Ectodermal cell (in vitro differentiated cells): ENCODE measurements at regions not wholly inside any gene's neighbourhood (a gene's known extent, or its start where the extent isn't known, plus 50 kb on each side); places are given as distances from the start of the nearest gene placed in this dataset.

Source experiments
- H3K27ac ChIP-seq: 2 replicates; pipeline ENCODE4 v1.7.0; 2013; ENCODE audit warnings: mild to moderate bottlenecking, low read depth, low read length; ENCODE audit not compliant: insufficient read depth, poor library complexity, severe bottlenecking
- H3K27me3 ChIP-seq: 2 replicates; pipeline ENCODE4 v1.7.0; 2013; ENCODE audit warnings: mild to moderate bottlenecking, low read length; ENCODE audit not compliant: insufficient read depth, control insufficient read depth, poor library complexity, severe bottlenecking
- H3K36me3 ChIP-seq: one replicate; pipeline ENCODE4 v1.7.0; 2013; ENCODE audit warnings: low read length; ENCODE audit not compliant: control insufficient read depth, insufficient read depth
- H3K4me1 ChIP-seq: one replicate; pipeline ENCODE4 v1.7.0; 2013; ENCODE audit warnings: low read length; ENCODE audit not compliant: control insufficient read depth, insufficient read depth
- H3K4me3 ChIP-seq: 2 replicates; pipeline ENCODE4 v1.7.0; 2013; ENCODE audit warnings: low read depth, low read length, control low read depth; ENCODE audit not compliant: insufficient read depth
- H3K9me3 ChIP-seq: 2 replicates; pipeline ENCODE4 v1.7.0; 2013; ENCODE audit warnings: mild to moderate bottlenecking, low read length, moderate library complexity; ENCODE audit not compliant: control insufficient read depth
- WGBS, 2 experiments: methylation state at CpG; one replicate each; pipeline ENCODE4 v1.1.7; 2013; ENCODE audit warnings: missing lambda C conversion rate in 2 of 2; 5-methylcytosine and 5-hydroxymethylcytosine counted together

GRCh38 chr5:105581988-105582690 lies 2019.5 kb upstream of the NUDT12 start:
- no peak overlapping the region for H3K27ac ChIP-seq
- no peaks in the 10 kb centered on the region for H3K36me3 ChIP-seq
- WGBS, 2 experiments, result 65 to 67% methylated on average over 7 of the region's 7 CpGs
- H3K9me3 ChIP-seq, result no peaks in the 10 kb centered on the region
- H3K4me1 ChIP-seq, result no peaks in the 10 kb centered on the region
- H3K4me3 ChIP-seq, result no peak overlapping the region
- H3K27me3 ChIP-seq, result no peaks in the 10 kb centered on the region

GRCh38 chr5:105573575-105573974 lies 2011.0 kb upstream of the NUDT12 start:
- no peak overlapping the region for H3K4me3 ChIP-seq
- H3K4me1 ChIP-seq, result no peaks in the 10 kb centered on the region
- H3K27ac ChIP-seq, result no peak overlapping the region
- H3K36me3 ChIP-seq, result no peaks in the 10 kb centered on the region
- H3K27me3 ChIP-seq, result no peaks in the 10 kb centered on the region
- H3K9me3 ChIP-seq, result no peaks in the 10 kb centered on the region

- Histone ChIP-seq H3K4me3 (no peak overlapping the region), H3K27ac (no peak overlapping the region), H3K36me3 (no peaks in the 10 kb centered on the region), H3K4me1 (no peaks in the 10 kb centered on the region), H3K27me3 (no peaks in the 10 kb centered on the region), H3K9me3 (no peaks in the 10 kb centered on the region)
- WGBS, 2 experiments, result 86 to 100% methylated on average over 1 of the region's 1 CpG
These were observed 2002.9 kb upstream of the NUDT12 start for GRCh38 chr5:105565531-105565930.

DNA sequence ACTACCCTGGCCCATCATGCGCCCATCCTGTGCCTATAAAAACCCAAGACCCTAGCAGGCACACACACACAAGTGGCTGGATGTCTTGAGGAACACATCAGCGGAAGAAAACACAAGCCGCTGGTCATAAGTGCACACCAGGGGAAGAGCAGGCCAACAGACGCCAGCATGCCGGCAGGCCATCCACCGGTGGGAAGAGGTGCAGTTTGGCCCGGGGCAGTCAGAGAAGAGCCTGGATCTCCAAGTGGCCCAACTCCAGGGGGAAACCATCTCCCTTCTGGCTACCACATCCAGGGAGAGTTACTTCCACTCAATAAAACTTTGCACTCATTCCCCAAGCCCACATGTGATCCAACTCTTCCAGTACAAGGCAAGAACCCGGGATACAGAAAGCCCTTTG lies 2001.3 kb upstream of the NUDT12 start:
- no peaks in the 10 kb centered on the region for H3K9me3 ChIP-seq
- no peaks in the 10 kb centered on the region for H3K36me3 ChIP-seq
- whole genome bisulfite sequencing, 2 experiments, result 93 to 97% methylated on average over 8 of the region's 8 CpGs
- H3K4me3 ChIP-seq, result no peak overlapping the region
- H3K27me3 ChIP-seq, result no peaks in the 10 kb centered on the region
- no peak overlapping the region for H3K27ac ChIP-seq
- no peaks in the 10 kb centered on the region for H3K4me1 ChIP-seq

DNA sequence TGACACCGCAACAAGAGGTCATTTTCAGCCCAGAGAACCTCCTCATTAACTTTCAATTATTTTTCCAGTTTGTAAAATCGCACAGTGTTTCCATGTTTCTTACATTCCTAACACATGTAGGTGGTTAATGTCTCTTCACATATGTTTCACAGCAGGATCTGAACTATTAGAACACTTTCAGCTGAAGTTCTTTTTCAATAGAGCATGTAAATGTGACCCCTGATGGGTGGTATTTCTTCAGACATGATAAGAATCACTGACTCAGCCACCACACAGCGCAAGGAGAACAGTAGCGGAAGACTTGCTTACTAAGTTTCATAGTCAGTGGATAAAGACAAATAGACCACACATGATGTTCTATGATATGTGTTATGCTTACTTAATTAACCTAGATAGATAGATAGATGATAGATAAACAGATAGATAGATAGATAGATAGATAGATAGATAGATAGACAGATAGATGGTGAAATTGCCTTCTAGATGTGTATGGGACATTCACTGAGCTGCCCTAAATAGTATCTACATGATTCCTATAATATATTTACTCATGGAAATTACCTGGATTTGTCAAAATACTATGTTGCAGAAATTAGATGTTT lies 1992.1 kb upstream of the NUDT12 start:
- Histone ChIP-seq H3K4me1 (no peaks in the 10 kb centered on the region), H3K27ac (no peak overlapping the region)
- WGBS, 2 experiments, result 94 to 98% methylated on average over 2 to 4 of the region's 4 CpGs

DNA sequence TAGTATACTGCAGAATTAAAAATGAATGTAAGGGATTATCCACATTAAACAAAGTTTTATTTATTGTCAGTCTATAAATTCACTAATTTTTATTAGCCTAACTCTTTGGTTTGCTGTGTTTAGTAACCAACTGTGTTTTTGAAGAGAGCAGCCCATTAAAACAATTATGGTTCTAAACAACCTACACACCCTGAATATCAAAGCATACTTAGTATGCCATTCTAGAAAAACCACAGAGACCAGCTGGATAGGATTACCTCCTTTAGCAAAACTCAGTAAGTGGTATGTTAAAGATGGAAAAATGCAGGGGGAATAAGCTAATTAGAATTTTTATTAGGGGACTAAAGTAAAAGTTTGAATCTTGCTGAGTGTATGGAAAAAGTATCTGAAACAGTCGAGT lies 1981.7 kb upstream of the NUDT12 start:
- Histone ChIP-seq H3K27ac (no peak overlapping the region), H3K27me3 (no peaks in the 10 kb centered on the region), H3K9me3 (no peaks in the 10 kb centered on the region), H3K4me3 (no peak overlapping the region), H3K4me1 (no peaks in the 10 kb centered on the region), H3K36me3 (no peaks in the 10 kb centered on the region)
- 89 to 92% methylated on average over 1 of the region's 1 CpG for WGBS, 2 experiments

More for the DNA sequence above, 1992.1 kb upstream of the NUDT12 start:
- Histone ChIP-seq H3K36me3 (no peaks in the 10 kb centered on the region), H3K27me3 (no peaks in the 10 kb centered on the region), H3K4me3 (no peak overlapping the region), H3K9me3 (no peaks in the 10 kb centered on the region)

DNA sequence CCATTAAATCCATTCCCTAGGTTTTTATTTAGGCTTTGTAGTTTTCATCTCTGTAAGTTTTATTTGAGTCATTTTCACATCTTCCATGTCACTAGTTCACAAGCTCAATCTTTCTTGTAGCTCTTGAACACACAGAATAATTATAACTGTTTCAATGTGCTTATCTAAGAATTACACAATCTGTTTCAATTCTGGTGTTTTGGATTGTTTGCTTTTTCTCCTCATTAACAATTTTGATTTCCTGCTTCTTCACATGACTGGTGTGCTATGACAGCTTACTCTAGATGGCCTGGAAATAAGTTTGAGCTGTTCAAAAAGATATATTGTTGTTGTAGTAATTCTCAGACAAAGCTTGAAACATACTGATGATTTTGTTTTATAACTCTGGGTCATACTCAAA lies 1974.1 kb upstream of the NUDT12 start:
- H3K4me3 ChIP-seq, result no peak overlapping the region
- H3K9me3 ChIP-seq, result no peaks in the 10 kb centered on the region
- no peak overlapping the region for H3K27ac ChIP-seq
- H3K36me3 ChIP-seq, result no peaks in the 10 kb centered on the region
- H3K27me3 ChIP-seq, result no peaks in the 10 kb centered on the region
- no peaks in the 10 kb centered on the region for H3K4me1 ChIP-seq

DNA sequence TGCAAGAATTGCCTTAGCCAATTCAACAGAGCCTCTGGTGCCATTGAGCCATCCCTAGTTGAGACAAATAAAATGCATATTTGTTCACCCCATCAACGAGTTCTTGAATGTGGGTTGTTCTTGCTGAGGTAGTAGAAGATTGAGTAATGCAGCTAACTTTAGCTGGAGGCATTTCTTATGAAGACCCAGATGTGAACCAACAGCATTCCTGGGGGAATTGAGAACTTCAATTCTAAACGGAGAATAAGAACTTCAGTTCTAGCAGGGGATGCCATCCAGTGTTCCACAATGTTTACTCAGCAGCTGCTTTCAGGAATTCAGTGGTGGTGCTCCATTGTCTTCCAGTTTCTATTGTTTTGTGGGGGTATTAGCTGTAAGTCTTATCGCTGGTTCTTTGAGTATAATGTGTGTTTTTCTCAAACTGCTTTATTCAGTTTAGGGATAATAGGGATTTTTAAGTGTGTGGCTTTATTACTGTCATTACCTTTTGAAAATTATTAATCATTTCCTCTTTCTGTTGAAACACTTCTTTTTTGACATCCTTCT lies 1968.2 kb upstream of the NUDT12 start:
- Histone ChIP-seq H3K4me1 (no peaks in the 10 kb centered on the region), H3K27ac (no peak overlapping the region), H3K27me3 (no peaks in the 10 kb centered on the region), H3K4me3 (no peak overlapping the region), H3K9me3 (no peaks in the 10 kb centered on the region), H3K36me3 (no peaks in the 10 kb centered on the region)
- WGBS, 2 experiments, result 75 to 82% methylated on average over 3 of the region's 3 CpGs

- H3K27me3 ChIP-seq, result no peaks in the 10 kb centered on the region
- no peak overlapping the region for H3K27ac ChIP-seq
- H3K9me3 ChIP-seq, result no peaks in the 10 kb centered on the region
- 93 to 95% methylated on average over 5 of the region's 5 CpGs for WGBS, 2 experiments
- no peaks in the 10 kb centered on the region for H3K36me3 ChIP-seq
- H3K4me3 ChIP-seq, result no peak overlapping the region
- H3K4me1 ChIP-seq, result no peaks in the 10 kb centered on the region
These were observed 1967.3 kb upstream of the NUDT12 start for GRCh38 chr5:105529851-105530250.

DNA sequence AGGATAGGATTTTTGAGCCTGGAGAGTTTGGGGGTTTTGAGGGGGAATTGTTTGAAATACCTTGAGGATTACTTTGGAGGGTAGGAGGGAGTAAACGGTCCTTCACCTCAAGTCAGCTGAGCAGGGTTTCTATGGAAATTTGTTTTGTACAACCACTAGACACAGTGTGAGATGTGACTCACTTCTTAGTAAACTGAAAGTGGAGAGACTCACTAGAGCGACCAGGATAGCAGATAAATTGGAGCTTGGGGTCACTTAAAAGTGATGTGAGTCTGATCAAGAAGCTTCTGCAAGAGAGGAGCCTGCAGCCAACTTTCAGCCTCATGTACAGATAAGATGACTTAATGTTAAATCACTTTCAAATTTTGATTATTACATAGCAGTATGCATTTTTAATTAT lies 1945.9 kb upstream of the NUDT12 start:
- H3K9me3 ChIP-seq, result no peaks in the 10 kb centered on the region
- no peak overlapping the region for H3K27ac ChIP-seq
- no peaks in the 10 kb centered on the region for H3K36me3 ChIP-seq
- H3K4me3 ChIP-seq, result no peak overlapping the region
- no peaks in the 10 kb centered on the region for H3K4me1 ChIP-seq
- WGBS, 2 experiments, result 93 to 96% methylated on average over 2 of the region's 2 CpGs
- no peaks in the 10 kb centered on the region for H3K27me3 ChIP-seq
